CD4-positive, alpha-beta T cell treated with Interleukin-4 for 4 hours (primary cell): ENCODE measurements at regions not wholly inside any gene's neighbourhood (a gene's known extent, or its start where the extent isn't known, plus 50 kb on each side); places are given as distances from the start of the nearest gene placed in this dataset.
A peak's percentile ranks its signal among the peaks of the same experiment; 100 is the strongest.

ENCODE experiments used
- DNase-seq: peaks from one replicate; pipeline ENCODE4 v3.0.0-alpha.2; 2020

DNA sequence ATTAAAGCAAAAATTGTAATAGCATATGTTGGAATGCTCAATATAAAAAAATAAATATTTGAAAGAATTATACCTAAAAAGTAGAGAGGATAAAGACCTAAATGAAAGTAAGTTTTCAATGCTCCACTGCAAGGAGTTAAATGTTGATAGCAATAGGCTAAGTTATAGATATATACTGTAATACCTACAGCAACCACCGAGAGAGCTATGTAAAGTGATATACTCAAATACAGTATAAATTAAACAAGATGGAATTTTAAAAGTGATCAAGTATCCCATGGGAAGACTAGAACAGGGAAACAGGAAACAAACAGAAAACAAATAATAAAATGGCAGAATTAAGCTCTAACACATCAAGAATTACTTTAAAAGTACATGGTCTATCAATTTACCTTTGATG, 73.9 kb downstream of the CASP3 start:
- DNase-seq = no peak

DNA sequence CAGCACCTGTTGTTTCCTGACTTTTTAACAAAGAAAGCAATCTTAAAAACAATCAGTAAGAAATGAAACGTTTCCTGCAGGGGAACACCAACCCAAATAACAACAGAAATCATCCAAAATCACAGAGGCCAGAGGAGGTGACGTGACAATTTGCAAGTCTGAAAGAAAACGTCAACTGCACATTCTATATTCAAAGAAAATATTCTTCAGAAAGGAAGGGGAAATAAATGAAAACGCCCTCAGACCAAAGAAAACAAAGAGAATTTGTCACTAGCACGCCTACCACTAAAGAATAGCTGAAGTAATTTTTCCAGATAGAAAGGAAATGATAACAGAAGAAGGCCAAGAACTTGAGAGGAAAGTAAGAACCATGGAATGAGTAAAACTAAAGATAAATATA, 74.4 kb downstream of the CASP3 start:
- peak; percentile 12 for DNase-seq

DNA sequence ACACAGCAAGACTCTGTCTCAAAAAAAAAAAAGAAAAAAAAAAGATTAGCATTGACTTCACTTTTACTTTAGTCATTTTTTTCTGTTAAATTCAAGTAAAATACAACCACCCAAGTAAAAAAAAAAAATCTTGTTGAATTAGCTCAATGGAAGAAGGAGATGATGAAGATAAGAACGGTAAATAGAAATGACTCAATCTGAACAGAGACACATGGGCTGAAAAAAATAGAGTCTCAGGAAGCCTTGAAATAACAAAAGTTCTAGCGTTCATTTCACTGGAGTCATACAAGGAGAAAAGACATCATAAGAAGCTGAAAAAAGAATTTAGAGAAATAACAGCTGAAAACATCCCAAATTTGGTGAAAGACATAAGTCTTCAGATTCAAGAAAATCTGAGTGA, 75.5 kb downstream of the CASP3 start:
- no peak for DNase-seq

DNA sequence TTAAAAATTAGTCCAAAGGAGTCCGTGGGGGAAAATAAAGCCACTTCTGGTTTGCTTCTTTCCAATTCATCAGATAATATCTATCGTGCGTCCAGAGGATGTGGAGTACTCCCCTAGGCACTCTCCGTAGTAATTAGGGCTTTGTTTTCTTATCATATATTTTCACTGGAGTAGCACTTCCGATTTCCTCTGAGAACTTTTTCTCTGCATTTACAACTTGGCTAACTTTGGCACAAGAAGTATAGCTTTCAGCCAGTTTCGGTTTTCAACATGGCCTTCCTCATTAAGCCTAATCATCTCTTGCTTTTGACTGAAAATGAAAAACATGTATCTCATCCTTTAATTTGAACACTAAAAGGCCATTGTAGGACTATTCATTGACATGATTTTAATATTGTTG, 80.5 kb downstream of the CASP3 start:
- no peak for DNase-seq

DNA sequence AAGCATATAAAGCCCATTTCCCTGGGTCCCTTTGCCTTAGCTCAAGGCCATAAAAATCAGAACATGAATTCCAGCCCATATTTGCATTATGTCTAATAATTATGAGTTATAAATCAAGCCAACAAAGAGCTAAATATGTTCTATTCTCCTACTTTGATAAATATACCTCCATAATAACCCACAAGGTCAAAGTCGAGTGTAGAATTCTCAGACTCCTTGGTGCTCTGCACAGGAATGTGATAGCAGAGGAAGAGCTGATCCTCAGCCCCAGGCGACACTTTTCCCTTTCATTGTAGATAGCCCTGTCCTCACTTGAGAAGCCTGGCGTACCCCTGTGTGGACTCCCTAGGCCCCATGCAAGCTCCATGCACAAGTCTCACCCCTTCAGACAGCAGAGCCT, 85.6 kb downstream of the CASP3 start:
- DNase-seq = no peak

DNA sequence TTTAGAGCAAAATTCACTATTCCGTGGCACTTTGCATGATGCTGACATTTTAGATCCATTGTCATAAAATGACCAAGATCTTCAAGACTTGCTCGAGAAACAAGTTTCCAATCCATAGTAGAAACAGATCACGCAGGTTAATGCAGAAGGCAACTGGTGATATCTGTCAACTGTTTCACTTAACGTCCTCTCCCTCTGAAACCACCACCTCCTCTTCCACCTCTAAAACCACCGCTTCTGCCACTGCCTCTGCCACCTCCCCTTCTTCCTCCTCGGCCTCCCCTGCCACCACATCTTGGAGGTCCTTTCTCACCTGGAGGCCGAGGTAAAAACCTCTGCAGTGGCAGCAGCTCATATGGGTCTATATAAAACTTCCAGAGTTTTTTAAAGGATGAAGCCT, 84.6 kb upstream of the IRF2 start:
- DNase-seq = no peak

DNA sequence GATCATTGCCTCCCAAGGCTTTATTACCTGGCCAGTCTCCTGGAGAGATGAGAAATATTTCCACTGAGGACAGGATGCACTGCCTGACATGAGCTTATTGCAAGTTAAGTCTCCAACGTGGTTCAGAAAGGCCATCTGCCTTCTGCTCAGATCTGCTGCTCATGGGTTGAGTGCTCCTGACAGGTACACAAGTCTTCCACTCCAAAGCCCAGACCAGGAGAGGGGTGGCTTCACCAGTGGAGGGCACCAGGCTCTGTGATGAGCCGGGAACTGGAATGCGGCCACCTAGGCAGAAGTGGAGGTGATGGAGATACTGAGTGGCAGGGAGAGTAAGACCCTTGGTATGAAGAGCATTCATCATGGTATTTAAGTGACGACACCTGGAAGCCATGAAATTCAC, 79.5 kb upstream of the IRF2 start:
- no peak for DNase-seq

DNA sequence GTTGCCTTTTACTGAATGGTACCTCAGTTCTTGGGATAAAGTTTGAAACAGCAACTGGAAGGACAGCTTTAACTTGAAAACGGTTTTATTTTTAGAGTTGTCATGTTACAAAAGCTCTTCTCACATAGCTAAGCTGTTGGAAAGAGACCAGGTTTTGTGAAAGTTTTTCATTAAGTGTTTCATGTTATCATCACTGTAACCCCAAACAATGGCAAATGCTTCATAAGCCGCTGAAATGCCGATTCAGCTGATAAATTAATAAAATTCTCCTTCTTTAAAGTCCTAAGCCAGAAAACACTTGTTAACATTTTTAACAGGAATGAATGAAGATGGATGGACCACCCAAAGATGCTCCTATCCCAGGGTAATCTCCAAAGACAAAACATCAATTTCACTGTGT, 76.1 kb upstream of the IRF2 start:
- DNase-seq = no peak

DNA sequence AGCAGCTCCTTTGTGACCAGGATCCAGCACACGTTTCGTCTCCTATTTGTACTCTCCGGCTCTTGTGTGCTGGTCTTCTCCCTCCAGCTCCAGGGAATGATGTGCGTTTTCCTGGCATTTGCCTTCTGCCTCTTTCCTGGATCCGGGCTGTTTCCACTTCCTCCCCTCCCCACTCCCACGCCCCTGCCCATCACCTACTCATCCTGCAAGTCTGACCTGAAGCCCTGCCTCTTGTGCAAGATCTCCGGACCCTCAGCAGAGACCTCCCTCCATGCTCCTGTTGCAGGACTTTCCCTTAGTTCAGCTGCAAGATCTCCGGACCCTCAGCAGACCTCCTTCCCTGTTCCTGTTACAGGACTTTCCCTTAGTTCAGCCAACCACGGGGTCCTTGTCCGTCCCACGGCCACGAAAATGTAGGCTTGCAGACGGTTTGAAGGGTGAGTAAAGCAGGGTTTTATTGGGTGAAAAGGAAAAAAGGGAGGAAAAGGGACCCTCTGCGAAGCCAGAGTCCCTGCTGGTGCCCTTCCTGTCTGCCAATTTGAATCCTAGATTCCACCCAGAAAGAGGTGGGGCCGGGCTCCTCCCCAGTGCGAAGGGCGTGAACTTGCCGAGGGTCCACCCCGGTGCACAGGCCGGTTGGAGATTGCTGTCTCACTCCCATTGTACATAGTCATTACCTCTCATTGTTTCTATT, 74.4 kb upstream of the IRF2 start:
- DNase-seq = no peak

DNA sequence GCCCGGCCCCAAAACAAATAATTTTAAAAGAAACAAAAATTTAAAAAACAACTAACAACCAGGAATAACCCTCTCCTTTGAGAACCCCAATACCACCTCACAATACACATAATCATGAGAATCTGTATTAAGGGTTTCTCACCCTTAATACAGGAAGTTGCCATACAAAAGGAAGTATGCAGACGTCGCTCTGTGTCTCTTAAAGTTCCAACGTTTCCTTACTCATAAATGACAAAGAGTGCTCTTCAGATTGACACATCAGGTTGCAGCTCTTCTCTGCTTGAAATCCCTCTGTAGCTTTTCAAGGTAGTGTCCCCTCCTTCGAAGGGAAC, 73.9 kb upstream of the IRF2 start:
- DNase-seq = no peak

DNA sequence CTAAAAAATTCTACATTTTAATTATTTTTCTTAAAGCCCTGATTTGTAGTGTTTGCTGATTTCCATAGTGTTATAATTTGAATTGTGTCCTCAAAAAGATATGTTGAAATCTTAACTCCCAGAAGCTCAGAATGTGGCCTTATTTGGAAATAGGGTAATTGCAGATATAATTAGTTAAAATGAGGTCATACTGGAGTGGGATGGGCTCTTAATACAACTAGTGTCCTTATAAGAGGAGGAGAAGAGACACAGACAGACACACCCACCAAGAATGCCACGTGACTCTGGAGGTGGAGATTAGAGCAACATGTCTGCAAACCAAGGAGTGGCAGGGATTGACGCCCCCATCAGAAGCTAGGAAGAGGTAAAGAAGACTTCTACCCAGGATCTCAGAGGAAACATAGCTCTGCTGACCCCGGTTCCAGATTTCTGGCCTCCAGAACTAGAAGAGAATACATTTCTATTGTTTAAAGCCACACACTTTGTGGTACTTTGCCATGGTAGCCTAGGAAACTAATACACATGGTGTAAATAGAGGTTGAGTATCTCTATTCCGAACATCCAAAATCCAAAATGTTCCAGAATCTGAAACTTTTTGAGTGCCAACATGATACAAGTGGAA, 70.5 kb upstream of the IRF2 start:
- no peak for DNase-seq

DNA sequence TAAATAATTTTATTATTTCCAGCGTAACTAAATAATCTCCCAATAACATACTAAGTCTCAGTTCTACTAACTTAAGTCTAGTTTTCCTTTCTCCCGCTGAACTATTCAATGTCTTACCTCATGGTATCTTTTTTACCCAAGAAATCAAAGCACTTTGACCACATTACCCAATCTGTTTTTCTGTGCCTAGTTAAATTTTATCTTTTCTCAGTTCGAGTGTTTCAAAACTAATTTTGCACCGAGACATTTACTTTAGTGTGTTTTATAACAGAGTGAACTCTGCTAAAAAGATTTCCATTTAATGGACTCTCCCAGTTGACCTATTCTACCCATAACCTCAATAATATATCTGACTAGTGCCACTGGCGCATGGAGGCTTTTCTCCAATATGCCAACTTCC, 67.6 kb upstream of the IRF2 start:
- no peak for DNase-seq

DNA sequence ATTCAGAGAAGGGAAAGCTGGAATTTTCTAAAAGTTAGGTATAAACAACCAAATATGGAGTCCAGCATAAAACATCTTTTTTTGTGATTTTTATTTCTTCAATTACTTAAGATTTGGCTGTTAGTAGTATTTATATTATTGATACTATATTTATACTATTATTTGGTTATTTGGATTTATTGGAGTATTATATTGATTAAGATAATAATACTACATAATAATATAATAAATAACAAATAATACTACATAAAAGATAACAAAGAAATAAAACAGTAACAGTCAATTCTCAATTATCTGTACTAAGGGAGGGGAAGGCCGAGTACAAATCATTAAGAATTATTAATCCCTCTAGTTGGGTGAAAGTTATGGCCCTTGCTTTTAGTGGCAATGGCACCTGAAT, 66.0 kb upstream of the IRF2 start:
- DNase-seq = no peak

DNA sequence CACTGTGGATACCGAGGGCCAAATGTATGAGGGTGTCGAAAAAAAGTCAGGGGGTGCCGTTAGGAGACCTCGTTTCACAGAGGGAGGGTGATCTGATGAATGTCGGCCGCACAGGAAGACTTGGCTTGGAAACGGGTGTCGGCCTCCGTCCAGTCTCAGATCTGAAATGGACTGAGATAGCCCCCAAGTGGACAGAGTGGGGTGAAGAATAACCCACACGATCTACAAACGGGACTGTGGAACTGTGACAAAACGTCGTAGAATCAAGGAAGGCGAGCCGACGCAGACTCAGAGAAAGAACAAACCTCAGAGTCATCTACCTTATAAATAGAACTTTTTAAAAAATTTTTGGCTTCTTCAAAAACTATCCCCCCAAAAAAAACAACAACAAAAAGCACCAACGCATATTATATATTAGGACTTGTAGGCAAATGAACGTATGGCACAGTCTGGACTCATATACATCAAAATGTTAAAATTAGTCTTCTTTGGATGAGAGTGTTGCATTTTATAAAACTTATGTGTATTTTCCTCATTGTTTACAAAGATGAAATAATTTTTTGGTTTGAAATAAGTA, 63.8 kb upstream of the IRF2 start:
- DNase-seq = peak; percentile 84

DNA sequence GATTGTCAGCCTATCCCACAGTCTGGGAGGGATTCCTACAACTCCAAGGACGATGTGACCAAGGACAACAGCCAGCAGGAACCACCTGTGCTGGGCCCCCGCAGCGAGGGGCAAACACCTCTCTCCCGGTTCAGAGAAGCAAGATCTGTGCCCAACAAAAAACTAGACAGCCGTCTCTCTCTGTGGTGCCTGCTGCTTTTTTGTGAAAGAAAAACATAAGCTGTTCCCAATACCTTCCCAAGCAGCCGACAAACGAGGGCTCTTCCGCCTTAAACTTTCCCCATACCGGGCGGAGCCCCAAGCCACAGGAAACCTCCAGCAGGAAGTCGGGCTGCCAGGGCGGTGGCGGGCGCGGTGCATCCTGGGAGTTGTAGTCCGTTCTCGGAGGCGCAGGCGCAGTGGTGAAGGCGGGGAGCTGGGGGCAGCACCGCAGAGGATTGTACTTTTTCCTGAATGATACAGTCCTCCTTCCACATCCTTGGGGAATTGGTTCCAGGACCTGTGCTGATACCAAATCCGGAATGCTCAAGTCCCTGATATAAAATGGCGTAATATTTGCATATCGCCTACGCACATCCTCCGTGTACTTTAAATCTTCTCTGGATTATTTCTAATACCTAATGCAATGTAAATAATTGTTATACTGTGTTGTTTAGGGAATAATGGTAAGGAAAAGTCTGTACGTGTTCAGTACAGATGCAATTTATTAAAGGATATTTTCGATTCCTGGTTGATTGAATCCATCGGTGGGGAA, 63.1 kb upstream of the IRF2 start:
- DNase-seq = peak; percentile 89

DNA sequence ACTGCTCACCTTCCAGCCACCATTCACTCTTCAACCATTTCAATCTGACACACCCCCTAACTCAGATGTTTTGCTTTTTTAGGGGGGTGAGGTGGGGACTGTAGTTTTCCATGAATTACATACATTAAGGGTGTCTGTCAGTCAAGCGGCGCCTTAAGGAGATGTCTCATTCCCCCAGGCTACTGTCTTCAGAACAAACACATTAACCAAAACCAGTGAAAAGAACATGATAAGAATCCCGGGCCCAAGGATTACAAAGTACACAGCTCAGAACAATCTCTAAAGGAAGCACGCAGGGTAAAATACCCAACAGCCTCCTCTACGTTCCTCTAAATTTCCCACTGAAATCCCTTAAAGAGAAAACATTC, 62.5 kb upstream of the IRF2 start:
- DNase-seq = peak; percentile 27

DNA sequence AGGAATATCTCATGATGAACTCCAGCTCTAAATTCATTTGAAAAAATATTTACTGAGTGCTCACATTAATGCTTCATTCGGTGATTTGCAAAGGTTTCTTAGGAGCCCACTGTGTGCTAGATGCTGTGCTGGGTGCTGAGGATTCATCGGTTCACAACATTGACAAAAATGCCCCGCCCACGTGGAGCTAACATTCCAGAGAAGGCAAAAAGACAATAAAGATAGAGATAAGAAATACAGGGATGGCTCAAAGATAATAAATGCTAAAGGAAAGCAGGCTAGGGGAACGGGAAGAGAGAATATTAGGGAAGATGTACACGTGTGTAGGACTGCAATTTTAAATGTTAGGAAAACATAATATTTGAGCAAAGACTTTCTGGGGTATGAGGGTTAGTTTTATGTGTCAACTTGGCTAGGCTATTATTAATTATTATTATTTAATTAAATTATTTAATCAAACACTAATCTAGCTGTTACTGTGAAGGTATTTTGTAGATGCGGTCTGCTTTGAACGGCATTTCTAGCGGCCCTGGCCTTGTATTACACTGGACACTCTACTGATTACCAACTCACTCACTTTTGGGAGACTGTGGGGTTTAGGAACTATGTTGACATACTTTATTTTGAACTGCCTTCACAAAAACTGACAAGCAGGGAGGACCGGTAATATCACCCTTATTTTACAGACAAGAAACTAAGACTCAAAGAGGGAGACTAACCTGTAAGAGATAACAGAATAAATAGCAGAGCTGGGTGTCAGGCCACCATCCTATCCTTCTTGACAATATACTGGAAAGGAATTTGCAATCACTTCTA, 61.9 kb upstream of the IRF2 start:
- DNase-seq = no peak

DNA sequence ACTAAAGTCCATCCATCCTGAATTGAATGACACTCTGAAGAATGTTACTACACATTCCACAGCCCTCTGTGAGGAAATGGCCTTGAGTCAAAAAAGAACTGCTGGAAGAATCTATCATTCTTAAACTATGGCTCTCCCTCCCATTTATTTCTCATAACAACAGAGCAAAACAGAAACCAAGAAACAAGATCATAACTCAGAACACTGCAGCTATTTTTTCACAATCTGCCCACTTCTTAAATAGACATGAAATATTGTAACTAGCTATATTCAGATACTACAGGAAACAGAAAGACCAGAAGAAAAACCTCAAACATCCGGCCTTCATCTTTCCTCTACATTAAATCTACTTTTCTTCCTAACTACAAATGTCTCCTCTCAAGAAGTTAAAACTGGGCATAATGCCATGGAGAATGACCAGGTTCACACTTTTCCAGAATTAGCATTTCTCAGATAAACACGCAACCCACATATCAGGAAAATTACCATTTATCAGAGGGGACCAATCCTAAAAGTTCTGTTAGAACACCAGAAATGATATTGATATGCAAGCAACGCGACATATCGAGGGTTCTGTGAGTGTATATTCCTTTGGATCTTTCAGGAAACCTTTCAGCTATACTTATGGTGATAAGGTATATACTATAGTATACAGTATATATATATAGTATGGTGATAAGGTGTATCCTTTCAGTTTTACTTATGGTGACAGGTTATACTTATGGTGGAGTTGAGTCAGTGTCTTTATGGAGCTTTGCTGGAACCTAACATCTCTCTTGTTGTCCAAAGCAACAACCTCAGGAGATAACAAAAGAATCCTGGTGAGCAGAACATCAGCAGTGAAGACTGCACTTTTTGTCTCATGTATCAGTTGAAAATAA, 60.4 kb upstream of the IRF2 start:
- DNase-seq = peak; percentile 67

DNA sequence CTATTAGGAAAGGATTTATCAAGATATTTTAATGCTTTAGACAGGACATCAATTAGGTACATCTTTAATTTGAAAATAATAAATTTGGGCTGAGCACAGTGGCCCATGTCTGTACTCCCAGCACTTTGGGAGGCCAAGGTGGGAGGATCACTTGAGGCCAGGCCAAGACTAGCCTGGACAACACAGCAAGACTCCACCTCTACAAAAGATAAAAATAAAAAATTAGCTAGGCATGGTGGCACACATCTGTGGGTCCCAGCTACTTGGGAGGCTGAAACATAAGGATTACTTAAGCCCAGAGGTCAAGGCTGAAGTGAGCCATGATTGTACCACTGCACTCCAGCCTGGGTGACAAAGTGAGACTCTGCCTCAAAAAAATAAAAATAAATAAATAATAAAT, 59.6 kb upstream of the IRF2 start:
- DNase-seq = no peak

DNA sequence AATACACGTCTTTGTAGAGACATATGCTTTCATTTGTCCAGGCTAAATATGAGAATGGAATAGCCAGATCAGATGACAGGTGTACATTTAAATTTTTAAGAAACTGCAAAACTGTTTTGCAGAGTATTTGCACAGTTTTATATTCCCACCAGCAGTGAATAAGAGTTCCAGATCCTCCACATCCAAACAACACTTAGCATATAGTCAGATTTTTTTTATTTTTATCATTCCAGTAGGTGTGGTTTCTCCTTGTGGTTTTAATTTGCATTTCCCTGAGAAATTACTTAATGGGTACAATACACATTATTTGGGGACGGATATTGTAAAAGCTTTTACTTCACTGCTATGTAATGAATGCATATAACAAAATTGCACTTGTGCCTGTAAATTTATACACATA, 56.7 kb upstream of the IRF2 start:
- no peak for DNase-seq

DNA sequence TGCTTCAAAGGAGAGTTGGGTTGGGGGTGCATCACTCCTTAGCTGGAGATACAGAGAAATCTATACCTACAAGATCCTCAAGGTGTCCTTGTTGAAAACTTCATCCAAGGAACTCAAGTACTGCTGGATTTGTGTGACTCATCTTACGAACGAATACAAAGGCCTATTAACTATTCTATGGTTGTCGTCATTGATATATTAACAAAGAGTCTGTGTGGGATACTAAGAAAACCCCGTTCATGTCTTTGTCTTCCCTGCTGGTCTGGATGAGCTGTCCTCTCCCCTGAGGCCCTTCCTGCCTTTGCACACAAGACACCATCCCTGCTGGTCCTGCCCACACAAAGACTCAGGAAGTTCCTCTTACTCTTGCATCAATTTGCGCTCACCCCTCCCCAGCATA, 54.9 kb upstream of the IRF2 start:
- DNase-seq = no peak

DNA sequence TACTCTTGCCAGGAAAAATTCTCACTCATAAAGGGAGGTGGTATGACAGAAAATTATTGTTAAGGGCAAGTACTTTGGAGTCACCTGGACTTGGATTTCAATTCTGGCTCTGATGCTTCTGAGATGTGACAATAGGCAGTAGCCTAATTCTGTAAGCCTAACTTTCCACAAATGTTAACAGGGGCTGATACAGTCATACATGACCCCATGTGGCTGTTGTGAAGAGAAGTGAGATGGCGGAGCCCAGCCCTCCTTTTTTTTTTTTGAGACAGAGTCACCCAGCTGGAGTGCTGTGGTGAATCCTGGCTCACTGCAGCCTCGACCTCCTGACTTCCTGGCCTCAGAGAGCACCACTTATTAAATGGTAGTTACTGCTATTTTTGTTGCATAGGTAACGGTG, 54.4 kb upstream of the IRF2 start:
- no peak for DNase-seq
